Activated T-cell treated with anti-CD3 and anti-CD28 coated beads, Interleukin-2, amount 50 U/mL, for 1 hour (primary cell): ENCODE measurements at regions not wholly inside any gene's neighbourhood (a gene's known extent, or its start where the extent isn't known, plus 50 kb on each side); places are given as distances from the start of the nearest gene placed in this dataset.

Experiments
- DNase-seq: peaks from one replicate; pipeline ENCODE4 v3.0.0-alpha.2; 2020

GRCh38 chr12:66859751-66860440, 181.0 kb upstream of the GRIP1 start:
- DNase-seq: no peak

- peak; percentile 65 for DNase-seq
Observed at GRCh38 chr12:66860752-66861750, 182.2 kb upstream of the GRIP1 start.

DNA sequence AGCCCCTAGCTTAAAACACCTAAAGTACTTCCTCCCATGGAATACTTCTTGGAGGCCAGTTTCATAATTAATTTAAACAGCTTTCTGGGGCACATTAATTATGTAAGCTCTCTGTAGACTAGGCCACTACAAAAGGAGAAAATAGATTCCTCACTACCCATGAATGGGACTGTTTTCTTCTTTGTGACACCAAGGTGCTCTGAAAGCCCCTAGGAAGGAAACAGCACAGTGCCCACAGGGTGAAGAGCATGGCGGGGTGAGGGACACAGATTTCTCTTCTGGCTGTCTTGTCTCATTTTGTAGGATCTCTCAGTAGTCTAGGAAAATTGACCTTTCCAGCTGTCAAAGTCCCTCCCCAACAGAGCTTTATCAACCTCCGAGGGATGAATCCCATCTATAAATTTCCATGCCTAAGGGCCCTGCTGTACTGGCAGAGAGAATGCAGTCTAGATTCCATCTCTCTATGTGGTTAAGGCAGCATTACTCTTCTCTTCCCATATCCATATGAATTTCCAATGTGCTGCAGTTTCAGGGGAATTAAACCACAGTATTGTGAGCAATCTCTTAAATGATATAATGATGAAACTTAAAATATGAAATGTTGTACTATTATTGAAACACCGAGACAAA, 183.6 kb upstream of the GRIP1 start:
- DNase-seq: no peak

GRCh38 chr12:66863276-66863675, 184.4 kb upstream of the GRIP1 start:
- DNase-seq: no peak

GRCh38 chr12:66877925-66878324, 199.0 kb upstream of the GRIP1 start:
- DNase-seq: no peak

- DNase-seq: no peak
Observed at GRCh38 chr12:66879409-66879808, 200.5 kb upstream of the GRIP1 start.

DNA sequence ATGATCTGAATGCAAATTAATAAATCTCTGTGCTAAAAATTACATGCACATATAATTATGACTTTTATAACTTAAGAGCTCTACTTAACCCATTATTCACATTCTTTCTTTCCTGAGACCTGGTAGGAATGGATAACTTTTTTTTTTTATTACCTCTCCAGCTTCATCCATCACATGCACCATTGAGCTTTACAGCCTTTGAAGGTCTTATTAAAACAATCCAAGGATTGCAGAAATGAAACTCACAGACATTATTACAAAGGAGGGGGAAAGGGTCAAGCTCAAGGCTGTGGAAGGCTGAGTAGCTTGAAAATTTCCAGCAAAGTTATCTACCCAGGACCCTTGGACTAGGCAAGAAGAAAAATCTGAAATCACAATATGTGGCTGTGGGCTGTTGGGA, 202.5 kb upstream of the GRIP1 start:
- no peak for DNase-seq

- no peak for DNase-seq
Observed at GRCh38 chr12:66884091-66884490, 205.2 kb upstream of the GRIP1 start.

GRCh38 chr12:66885115-66885875, 206.4 kb upstream of the GRIP1 start:
- DNase-seq: no peak

- DNase-seq: no peak
Observed at GRCh38 chr12:66896797-66897196, 217.9 kb upstream of the GRIP1 start.

GRCh38 chr12:66898700-66899469, 220.0 kb upstream of the GRIP1 start:
- DNase-seq: no peak

GRCh38 chr12:66899588-66899987, 220.7 kb upstream of the GRIP1 start:
- DNase-seq: no peak

GRCh38 chr12:66900616-66901015, 221.7 kb upstream of the GRIP1 start:
- DNase-seq: no peak

- DNase-seq: no peak
Observed at GRCh38 chr12:66901138-66901932, 222.5 kb upstream of the GRIP1 start.

DNA sequence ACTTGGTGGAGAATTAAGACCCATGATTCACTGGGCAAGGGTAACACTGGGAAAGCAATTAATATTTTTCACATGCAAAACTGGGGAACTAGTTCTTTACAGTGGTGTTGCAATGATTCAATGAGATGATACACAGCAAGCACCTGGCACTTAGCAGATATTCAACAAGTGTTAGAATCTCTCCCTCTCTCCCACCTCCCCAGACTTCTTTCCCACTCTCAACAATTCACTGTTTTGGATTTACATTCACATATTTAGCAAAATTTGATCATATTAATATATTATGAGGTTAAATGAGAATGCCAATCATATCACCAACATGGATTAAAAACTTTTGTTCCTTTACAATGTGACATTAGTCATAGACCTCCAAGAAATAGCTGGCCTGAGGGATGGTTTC, 223.1 kb upstream of the GRIP1 start:
- DNase-seq: no peak

GRCh38 chr12:66903782-66904396, 225.0 kb upstream of the GRIP1 start:
- DNase-seq: no peak

- no peak for DNase-seq
Observed at GRCh38 chr12:66905201-66905600, 226.3 kb upstream of the GRIP1 start.

- DNase-seq: no peak
Observed at GRCh38 chr12:66910366-66910974, 231.6 kb upstream of the GRIP1 start.

DNA sequence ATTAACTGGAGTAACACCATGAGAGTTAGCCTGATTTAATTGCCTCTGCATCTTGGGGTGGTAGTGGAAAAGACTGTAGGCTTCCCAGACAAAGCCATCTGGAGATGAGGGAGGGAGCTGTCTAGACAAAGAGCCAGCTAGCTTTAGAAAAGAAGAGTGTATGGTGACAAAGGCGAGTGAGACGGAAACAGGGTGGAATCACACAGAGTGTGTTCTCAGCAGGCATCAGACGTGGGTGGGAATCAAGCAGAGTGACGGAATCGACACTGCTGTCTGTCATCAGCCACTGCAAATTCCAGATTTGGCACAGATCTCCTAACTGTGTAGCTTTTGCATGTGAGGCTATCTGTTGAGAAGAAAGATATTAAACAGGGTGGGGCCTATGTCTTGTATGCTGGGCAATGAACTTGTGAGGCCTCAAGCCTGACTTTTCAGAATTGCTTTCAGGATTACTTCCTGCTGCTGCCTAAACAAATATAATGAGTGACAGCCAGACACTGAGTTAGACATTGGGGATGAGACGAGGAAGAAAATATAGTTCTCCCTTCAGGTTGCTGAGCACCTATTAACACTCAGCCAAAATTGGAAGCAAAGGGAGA, 236.5 kb upstream of the GRIP1 start:
- no peak for DNase-seq

DNA sequence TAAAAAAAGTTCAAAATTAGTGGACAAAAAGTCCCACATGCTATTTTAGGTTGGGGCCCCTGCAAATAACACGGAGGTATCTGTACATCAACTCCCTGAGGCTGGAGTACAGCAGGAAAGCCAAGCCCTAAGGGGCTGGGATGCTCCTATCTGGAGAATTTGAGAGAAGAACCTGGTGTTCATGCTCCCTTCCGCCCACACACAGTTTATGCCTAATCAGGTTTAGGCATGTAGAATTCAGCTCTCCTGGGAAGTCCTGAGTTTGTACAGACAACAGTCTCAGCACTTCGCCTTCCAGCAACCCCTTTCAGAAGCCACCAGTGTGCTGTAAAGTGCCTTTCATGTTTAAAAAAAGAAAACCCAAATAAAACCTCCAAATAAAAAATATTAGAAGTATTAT, 237.3 kb upstream of the GRIP1 start:
- DNase-seq: no peak
